ENCODE measurements at regions not wholly inside any gene's neighbourhood (a gene's known extent, or its start where the extent isn't known, plus 50 kb on each side); places are given as distances from the start of the nearest gene placed in this dataset.

DNA sequence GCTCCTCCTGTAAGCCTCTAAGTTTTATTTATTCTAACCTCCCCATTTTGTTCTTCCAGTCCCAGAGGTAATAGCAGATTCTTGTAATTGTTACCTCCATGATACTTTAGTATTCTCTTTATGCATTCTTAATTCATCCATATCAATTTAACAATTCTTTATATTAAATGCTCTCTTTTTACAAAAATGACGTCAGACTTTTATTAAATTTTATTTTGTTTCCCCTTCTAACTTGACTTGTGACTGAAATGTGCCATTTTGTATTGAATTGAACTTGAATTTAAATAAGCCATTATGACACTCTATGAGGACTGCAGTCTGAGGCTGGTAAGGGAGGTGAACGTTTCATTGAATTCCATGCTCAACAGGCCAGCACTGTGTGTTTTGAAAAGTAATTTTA is 60.0 kb upstream of the NUDT10 start:
- Histone ChIP-seq H4K20me1 (replicated peaks; ENCODE audit: control insufficient read depth, extremely low read depth, insufficient read depth, low read length) (no peaks in the 10 kb centered on the region), H3K79me2 (ENCODE audit: control insufficient read depth, insufficient read depth, low read length) (no peaks in the 10 kb centered on the region), H2AFZ (ENCODE audit: low read depth, low read length) (no peak overlapping the region), H3K4me1 (ENCODE audit: control insufficient read depth, extremely low read depth, insufficient read depth, low read length) (no peaks in the 10 kb centered on the region), H3K4me3 (replicated peaks in 1 of 3; ENCODE audit: insufficient read depth in 1 of 3, low read depth in 1 of 3, low read length in 3 of 3) (no peak overlapping the region), H3K27ac (ENCODE audit: insufficient read depth, low read depth, low read length) (no peak overlapping the region), H3K9me3 (replicated peaks; ENCODE audit: control insufficient read depth, insufficient read depth, low read length) (no peaks in the 10 kb centered on the region), H3K9me1 (replicated peaks; ENCODE audit: control insufficient read depth, extremely low read depth, insufficient read depth, low read length) (no peaks in the 10 kb centered on the region), H3K9ac (replicated peaks; ENCODE audit: extremely low read depth, insufficient read depth, low read length) (no peak overlapping the region), H3K36me3 (ENCODE audit: control insufficient read depth in 2 of 2, extremely low read depth in 1 of 2, insufficient read depth in 2 of 2, low read length in 2 of 2) (no peaks in the 10 kb centered on the region), H3K27me3 (ENCODE audit: control insufficient read depth in 2 of 2, insufficient read depth in 2 of 2, low read length in 2 of 2) (no peaks in the 10 kb centered on the region), H3K4me2 (ENCODE audit: insufficient read depth, low read length) (no peak overlapping the region)
- no peak for DNase-seq (ENCODE audit: low read depth, low spot score)
- TF ChIP-seq, protein P1, sequence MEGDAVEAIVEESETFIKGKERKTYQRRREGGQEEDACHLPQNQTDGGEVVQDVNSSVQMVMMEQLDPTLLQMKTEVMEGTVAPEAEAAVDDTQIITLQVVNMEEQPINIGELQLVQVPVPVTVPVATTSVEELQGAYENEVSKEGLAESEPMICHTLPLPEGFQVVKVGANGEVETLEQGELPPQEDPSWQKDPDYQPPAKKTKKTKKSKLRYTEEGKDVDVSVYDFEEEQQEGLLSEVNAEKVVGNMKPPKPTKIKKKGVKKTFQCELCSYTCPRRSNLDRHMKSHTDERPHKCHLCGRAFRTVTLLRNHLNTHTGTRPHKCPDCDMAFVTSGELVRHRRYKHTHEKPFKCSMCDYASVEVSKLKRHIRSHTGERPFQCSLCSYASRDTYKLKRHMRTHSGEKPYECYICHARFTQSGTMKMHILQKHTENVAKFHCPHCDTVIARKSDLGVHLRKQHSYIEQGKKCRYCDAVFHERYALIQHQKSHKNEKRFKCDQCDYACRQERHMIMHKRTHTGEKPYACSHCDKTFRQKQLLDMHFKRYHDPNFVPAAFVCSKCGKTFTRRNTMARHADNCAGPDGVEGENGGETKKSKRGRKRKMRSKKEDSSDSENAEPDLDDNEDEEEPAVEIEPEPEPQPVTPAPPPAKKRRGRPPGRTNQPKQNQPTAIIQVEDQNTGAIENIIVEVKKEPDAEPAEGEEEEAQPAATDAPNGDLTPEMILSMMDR (IDR thresholded peaks at IDR 0.05; ENCODE audit: extremely low read depth in 1 of 2, insufficient read depth in 1 of 2, low read depth in 1 of 2, low read length in 2 of 2) = no peak
- TF ChIP-seq, protein P2, sequence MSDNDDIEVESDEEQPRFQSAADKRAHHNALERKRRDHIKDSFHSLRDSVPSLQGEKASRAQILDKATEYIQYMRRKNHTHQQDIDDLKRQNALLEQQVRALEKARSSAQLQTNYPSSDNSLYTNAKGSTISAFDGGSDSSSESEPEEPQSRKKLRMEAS (IDR thresholded peaks at IDR 0.05; ENCODE audit: insufficient read depth, insufficient read length) = no peak
- TF ChIP-seq GATA2 (IDR thresholded peaks at IDR 0.05; ENCODE audit: insufficient read depth, insufficient read length, low read depth, low read length) (no peak), POLR2AphosphoS5 (IDR thresholded peaks at IDR 0.05; ENCODE audit: insufficient read depth, low read depth, low read length) (no peak), MYC (IDR thresholded peaks at IDR 0.05; ENCODE audit: low read depth, low read length) (no peak), JUN (IDR thresholded peaks at IDR 0.05; ENCODE audit: borderline replicate concordance, insufficient read depth, insufficient read length, low read depth) (no peak), FOS (IDR thresholded peaks at IDR 0.05; ENCODE audit: borderline replicate concordance, insufficient read depth, low read length) (no peak), POLR2A (IDR thresholded peaks at IDR 0.05; ENCODE audit: low read depth, low read length) (no peak), EZH2 (IDR thresholded peaks at IDR 0.05; ENCODE audit: borderline replicate concordance, low read depth, low read length, severe bottlenecking) (no peak)
- intact Hi-C loops (cut with micrococcal nuclease) = no loop called here
- ChIA-PET CTCF (no interaction called here), POLR2A (no interaction called here)
- dilution Hi-C loops (cut with MboI; ENCODE audit: extremely low pct_ligation_motif_present, low sequenced_read_pairs) = no loop called here
- no TSS peak for BruUV-seq (replicated peaks)
- no peak for FAIRE-seq
